ENCODE measurements at regions not wholly inside any gene's neighbourhood (a gene's known extent, or its start where the extent isn't known, plus 50 kb on each side); places are given as distances from the start of the nearest gene placed in this dataset.

GRCh38 chr2:57941816-57942215 is 104.8 kb upstream of the VRK2 start:
- Histone ChIP-seq H3K4ac (replicated peaks; ENCODE audit: insufficient read length, low read depth, low read length) (no peak overlapping the region), H3K18ac (ENCODE audit: extremely low read depth, low read length) (no peak overlapping the region), H2AK5ac (ENCODE audit: low read depth, low read length) (no peak overlapping the region), H2AFZ (ENCODE audit: low read length) (no peak overlapping the region), H3K4me2 (ENCODE audit: insufficient read depth in 1 of 2, low read depth in 2 of 2, low read length in 2 of 2) (no peak overlapping the region), H3K9me3 (ENCODE audit: insufficient read depth in 2 of 2, low read depth in 1 of 2, low read length in 1 of 2) (no peaks in the 10 kb centered on the region), H2BK120ac (replicated peaks; ENCODE audit: low read depth, low read length) (no peak overlapping the region), H3K79me2 (ENCODE audit: control insufficient read depth in 1 of 2, insufficient read depth in 2 of 2, low read length in 2 of 2) (no peaks in the 10 kb centered on the region), H3K79me1 (ENCODE audit: low read depth, low read length) (no peaks in the 10 kb centered on the region), H3K14ac (ENCODE audit: insufficient read length) (no peak overlapping the region), H2BK15ac (ENCODE audit: low read length) (no peak overlapping the region), H3K36me3 (ENCODE audit: control insufficient read depth in 2 of 4, insufficient read depth in 4 of 4, low read length in 3 of 4) (no peaks in the 10 kb centered on the region), H3K9ac (replicated peaks in 1 of 4; ENCODE audit: extremely low read depth in 1 of 4, low read depth in 3 of 4, low read length in 3 of 4) (no peak overlapping the region), H4K91ac (replicated peaks; ENCODE audit: insufficient read length, low read length) (no peak overlapping the region), H3K23me2 (ENCODE audit: low read depth, low read length) (no peaks in the 10 kb centered on the region), H3K4me3 (ENCODE audit: extremely low read depth in 1 of 4, insufficient read depth in 2 of 4, low read depth in 3 of 4, low read length in 4 of 4) (no peak overlapping the region), H4K5ac (ENCODE audit: insufficient read length, low read depth, low read length) (no peak overlapping the region), H2BK5ac (ENCODE audit: low read depth, low read length) (no peak overlapping the region), H2BK20ac (ENCODE audit: low read length) (no peak overlapping the region), H3K56ac (replicated peaks; ENCODE audit: insufficient read length, low read depth, low read length) (no peak overlapping the region), H4K20me1 (replicated peaks in 1 of 2; ENCODE audit: control insufficient read depth in 1 of 2, insufficient read depth in 2 of 2, low read length in 2 of 2) (no peaks in the 10 kb centered on the region), H3K27ac (ENCODE audit: low read depth, low read length) (no peak overlapping the region), H3K27me3 (replicated peaks in 1 of 4; ENCODE audit: control insufficient read depth in 3 of 4, extremely low read depth in 1 of 4, insufficient read depth in 3 of 4, low read length in 3 of 4) (no peaks in the 10 kb centered on the region), H2BK12ac (ENCODE audit: low read depth, low read length) (no peak overlapping the region), H3K23ac (ENCODE audit: insufficient read length) (no peak overlapping the region), H3K4me1 (replicated peaks in 1 of 4; ENCODE audit: control insufficient read depth in 3 of 4, insufficient read depth in 4 of 4, low read length in 3 of 4) (no peaks in the 10 kb centered on the region), H4K8ac (ENCODE audit: extremely low read depth, insufficient read depth, low read length) (no peak overlapping the region)
- POLR2A ChIA-PET (ENCODE audit: partially characterized antibody): no interaction called here
- 88% methylated on average over 1 of the region's 1 CpG; no CpG with 5 or more reads in 1 of the 2 experiments for WGBS, 2 experiments (ENCODE audit: extremely low coverage in 1 of 2, insufficient coverage in 1 of 2, insufficient read length in 1 of 2, insufficient replicate concordance in 2 of 2, low coverage in 1 of 2, low lambda C conversion rate in 2 of 2, missing lambda C conversion rate in 1 of 2)
- TF ChIP-seq JUN (IDR thresholded peaks at IDR 0.05; ENCODE audit: low read depth, low read length): no peak
- TF ChIP-seq TCF12 (IDR thresholded peaks at IDR 0.05; ENCODE audit: low read depth, low read length): no peak
- TF ChIP-seq BACH1 (IDR thresholded peaks at IDR 0.05; ENCODE audit: low read length): no peak
- CTCF ChIA-PET (ENCODE audit: partially characterized antibody): no interaction called here
- FAIRE-seq: no peak
- DNase-seq (ENCODE audit: low read depth in 1 of 2, low spot score in 2 of 2): no peak

Measured in H1 (cell line).